Thyroid gland (tissue), 4 donors: ENCODE measurements at regions not wholly inside any gene's neighbourhood (a gene's known extent, or its start where the extent isn't known, plus 50 kb on each side); places are given as distances from the start of the nearest gene placed in this dataset.

ENCODE experiments used
- CTCF ChIP-seq, 6 experiments: fragments of 200-600 bp in 3 of 6; fragments of 450-650 bp in 3 of 6; sonication (generic) in 3 of 6; IDR thresholded peaks; one replicate each; pipeline ENCODE4 v1.5.1; 2016 to 2019; ENCODE audit warnings: antibody characterized with exemption in 6 of 6, mild to moderate bottlenecking in 2 of 6, inconsistent platforms in 1 of 6, moderate library complexity in 1 of 6
- POLR2A ChIP-seq, 2 donors: fragments of 450-650 bp; IDR thresholded peaks; one replicate each; pipeline ENCODE4 v1.6.1; 2017; ENCODE audit warnings: antibody characterized with exemption in 2 of 2, mild to moderate bottlenecking in 2 of 2, moderate library complexity in 1 of 2

- TF ChIP-seq CTCF (IDR thresholded peaks at IDR 0.05) = no peak
- TF ChIP-seq POLR2A (IDR thresholded peaks at IDR 0.05) = no peak
Observed at GRCh38 chr18:66874812-66875474, 271.1 kb upstream of the CDH19 start.
